ENCODE measurements at regions not wholly inside any gene's neighbourhood (a gene's known extent, or its start where the extent isn't known, plus 50 kb on each side); places are given as distances from the start of the nearest gene placed in this dataset.

DNA sequence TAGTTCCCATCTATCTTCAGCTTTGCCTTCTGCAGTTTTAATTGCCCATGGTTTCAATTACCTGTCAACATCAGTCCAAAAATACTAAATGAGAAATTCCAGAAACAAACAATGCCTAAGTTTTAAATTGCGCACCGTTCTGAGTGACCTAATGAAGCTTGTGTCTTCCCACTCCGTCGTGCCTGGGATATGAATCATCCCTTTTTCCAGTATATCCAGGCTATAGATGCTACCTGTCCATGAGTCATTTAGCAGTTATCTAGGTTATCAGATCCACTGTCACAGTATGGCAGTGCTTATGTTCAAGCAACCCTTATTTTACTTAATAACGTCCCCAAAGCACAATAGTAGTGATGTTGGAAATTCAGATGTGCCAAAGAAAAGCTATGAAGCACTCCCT is 363.6 kb upstream of the FAM241A start:
- no peaks in the 10 kb centered on the region for H3K79me2 ChIP-seq (ENCODE audit: low read length)
- no peaks in the 10 kb centered on the region for H3K9me2 ChIP-seq (replicated peaks; ENCODE audit: insufficient read depth, low read length)
- H3K27ac ChIP-seq (ENCODE audit: low read length) = no peak overlapping the region
- DNase-seq = no peak
- no peak overlapping the region for H3K4me2 ChIP-seq (ENCODE audit: low read depth, low read length, poor library complexity, severe bottlenecking)
- no peaks in the 10 kb centered on the region for H3K36me3 ChIP-seq (ENCODE audit: insufficient read depth, low read length)
- H3K4me3 ChIP-seq (ENCODE audit: low read length) = no peak overlapping the region
- H2AFZ ChIP-seq (ENCODE audit: low read length) = no peak overlapping the region
- H3K27me3 ChIP-seq (ENCODE audit: low read length) = no peaks in the 10 kb centered on the region
- H3K4me1 ChIP-seq (ENCODE audit: low read length) = no peaks in the 10 kb centered on the region
- H4K20me1 ChIP-seq (ENCODE audit: insufficient read depth, low read depth, low read length) = no peaks in the 10 kb centered on the region
- no peak overlapping the region for H3K9ac ChIP-seq (ENCODE audit: low read length)
- no peaks in the 10 kb centered on the region for H3K9me3 ChIP-seq (ENCODE audit: low read length)

DNA sequence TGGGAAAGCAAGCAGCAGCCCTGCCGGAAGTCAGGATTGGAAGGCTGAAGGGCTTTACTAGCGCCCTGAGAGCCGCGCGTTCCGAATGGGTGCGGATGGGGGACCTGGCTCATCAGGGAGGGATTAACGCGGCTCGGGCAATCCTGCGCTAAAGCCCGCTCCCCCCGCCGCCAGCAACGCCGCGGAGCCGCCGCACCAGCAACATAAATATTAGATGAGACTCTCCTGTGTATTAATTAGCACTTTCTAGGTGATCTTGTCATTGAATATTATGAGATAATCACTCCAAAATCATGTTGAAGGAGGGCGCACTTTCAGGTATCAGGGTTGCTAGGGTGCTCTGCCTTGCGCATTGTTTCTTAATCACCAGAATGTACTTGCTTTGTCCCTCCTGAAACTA is 357.2 kb upstream of the FAM241A start:
- Histone ChIP-seq H3K27ac (ENCODE audit: low read length) (no peak overlapping the region), H3K79me2 (ENCODE audit: low read length) (no peaks in the 10 kb centered on the region), H3K4me1 (ENCODE audit: low read length) (no peaks in the 10 kb centered on the region), H3K27me3 (ENCODE audit: low read length) (no peaks in the 10 kb centered on the region), H4K20me1 (ENCODE audit: insufficient read depth, low read depth, low read length) (no peaks in the 10 kb centered on the region), H3K9me3 (ENCODE audit: low read length) (no peaks in the 10 kb centered on the region), H3K4me2 (ENCODE audit: low read depth, low read length, poor library complexity, severe bottlenecking) (no peak overlapping the region), H3K36me3 (ENCODE audit: insufficient read depth, low read length) (no peaks in the 10 kb centered on the region), H3K9me2 (replicated peaks; ENCODE audit: insufficient read depth, low read length) (no peaks in the 10 kb centered on the region), H3K4me3 (ENCODE audit: low read length) (no peak overlapping the region), H2AFZ (ENCODE audit: low read length) (no peak overlapping the region), H3K9ac (ENCODE audit: low read length) (no peak overlapping the region)
- DNase-seq = no peak

DNA sequence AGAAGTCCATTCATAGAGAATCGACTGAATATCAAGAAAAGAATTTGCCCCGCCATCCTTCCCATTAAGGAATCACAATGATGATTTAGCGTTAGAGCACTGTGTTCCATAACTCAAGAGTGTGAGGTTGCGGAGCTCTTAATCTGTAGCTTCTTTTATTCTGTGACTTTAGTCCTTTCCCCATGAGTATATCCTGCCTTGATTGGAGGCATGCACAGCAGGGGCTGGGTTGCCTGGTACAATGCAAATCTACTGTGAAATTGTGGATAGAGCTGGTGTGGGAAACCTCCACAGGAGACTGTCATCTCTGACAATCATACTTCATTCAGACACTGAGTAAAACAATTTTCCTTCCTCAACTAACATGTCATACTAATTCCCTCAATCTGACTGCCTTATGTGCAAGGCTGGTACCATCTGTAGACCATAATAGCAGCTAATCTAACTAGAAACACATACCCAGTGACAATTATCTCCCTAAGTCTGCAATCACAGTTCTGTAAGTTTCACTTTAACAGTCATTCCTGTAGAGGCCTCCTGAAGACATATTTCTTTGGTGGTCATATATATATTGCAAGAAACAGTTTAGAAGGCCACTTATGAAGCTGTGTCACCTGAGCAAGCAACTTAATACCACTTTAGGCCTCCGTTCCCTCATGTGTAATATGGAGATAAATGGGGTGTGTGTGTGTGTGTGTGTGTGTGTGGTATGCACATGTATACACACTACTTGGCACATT is 355.2 kb upstream of the FAM241A start:
- Histone ChIP-seq H3K9ac (ENCODE audit: low read length) (no peak overlapping the region), H3K4me2 (ENCODE audit: low read depth, low read length, poor library complexity, severe bottlenecking) (no peak overlapping the region), H2AFZ (ENCODE audit: low read length) (no peak overlapping the region), H3K27ac (ENCODE audit: low read length) (no peak overlapping the region), H3K9me2 (replicated peaks; ENCODE audit: insufficient read depth, low read length) (no peaks in the 10 kb centered on the region), H3K36me3 (ENCODE audit: insufficient read depth, low read length) (no peaks in the 10 kb centered on the region), H3K27me3 (ENCODE audit: low read length) (no peaks in the 10 kb centered on the region), H3K9me3 (ENCODE audit: low read length) (no peaks in the 10 kb centered on the region), H3K4me3 (ENCODE audit: low read length) (no peak overlapping the region), H3K4me1 (ENCODE audit: low read length) (no peaks in the 10 kb centered on the region), H3K79me2 (ENCODE audit: low read length) (no peaks in the 10 kb centered on the region), H4K20me1 (ENCODE audit: insufficient read depth, low read depth, low read length) (no peaks in the 10 kb centered on the region)
- no peak for DNase-seq

DNA sequence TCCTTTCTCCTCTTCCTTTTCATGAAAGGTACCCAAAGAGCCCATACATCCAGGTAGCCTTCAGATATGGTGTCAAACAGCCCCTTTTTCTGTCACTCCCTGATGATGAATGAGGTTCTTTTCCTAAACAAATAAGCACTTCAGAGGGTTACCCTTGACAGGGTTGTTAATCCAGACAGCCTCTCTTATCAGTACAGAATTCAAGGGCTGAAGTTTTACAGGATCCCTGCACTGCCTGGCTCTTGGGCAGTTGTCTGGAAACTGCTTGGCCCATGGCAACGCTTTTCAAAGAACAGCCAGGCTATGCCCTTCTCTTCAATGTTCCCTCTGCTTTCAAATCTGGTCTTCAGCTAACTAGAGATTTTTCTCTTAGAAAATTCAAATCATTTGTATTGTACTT is 352.6 kb upstream of the FAM241A start:
- H3K9ac ChIP-seq (ENCODE audit: low read length) = no peak overlapping the region
- H3K4me1 ChIP-seq (ENCODE audit: low read length) = no peaks in the 10 kb centered on the region
- H3K4me2 ChIP-seq (ENCODE audit: low read depth, low read length, poor library complexity, severe bottlenecking) = no peak overlapping the region
- H3K79me2 ChIP-seq (ENCODE audit: low read length) = no peaks in the 10 kb centered on the region
- no peak overlapping the region for H3K27ac ChIP-seq (ENCODE audit: low read length)
- no peaks in the 10 kb centered on the region for H3K36me3 ChIP-seq (ENCODE audit: insufficient read depth, low read length)
- no peaks in the 10 kb centered on the region for H3K9me3 ChIP-seq (ENCODE audit: low read length)
- no peak for DNase-seq
- H3K9me2 ChIP-seq (replicated peaks; ENCODE audit: insufficient read depth, low read length) = no peaks in the 10 kb centered on the region
- no peaks in the 10 kb centered on the region for H3K27me3 ChIP-seq (ENCODE audit: low read length)
- H3K4me3 ChIP-seq (ENCODE audit: low read length) = no peak overlapping the region
- H4K20me1 ChIP-seq (ENCODE audit: insufficient read depth, low read depth, low read length) = no peaks in the 10 kb centered on the region
- H2AFZ ChIP-seq (ENCODE audit: low read length) = no peak overlapping the region

DNA sequence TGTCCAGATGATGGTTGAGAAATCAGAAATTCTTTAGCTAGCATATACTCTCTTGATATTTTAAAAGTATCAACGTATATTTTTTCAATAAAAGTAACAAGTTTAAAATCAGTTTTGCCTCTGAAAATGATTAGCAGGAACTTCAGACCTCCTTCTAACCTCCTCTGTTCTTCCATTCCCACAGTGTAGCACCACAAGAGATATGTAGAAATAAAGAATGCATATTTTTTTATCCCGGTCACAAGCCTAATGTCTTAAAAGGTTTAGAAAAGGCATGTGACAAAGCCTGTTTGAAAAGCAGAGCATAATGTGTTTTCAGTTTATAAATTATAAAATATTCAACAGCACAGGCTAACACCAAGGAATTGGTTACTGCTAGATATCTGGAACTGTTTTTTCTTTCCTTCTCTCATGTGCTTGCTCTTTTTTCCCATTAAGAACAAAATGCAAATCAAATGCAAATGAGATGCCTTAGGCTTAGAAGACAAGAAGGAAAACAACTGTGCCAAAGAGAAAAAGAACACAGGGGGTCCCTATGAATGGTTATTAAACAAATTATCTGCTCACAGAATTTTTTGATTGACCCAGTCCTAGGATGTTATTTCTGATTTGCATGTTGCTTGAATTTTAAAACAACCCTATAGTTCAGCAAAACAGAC is 351.7 kb upstream of the FAM241A start:
- no peak overlapping the region for H3K27ac ChIP-seq (ENCODE audit: low read length)
- H3K79me2 ChIP-seq (ENCODE audit: low read length) = no peaks in the 10 kb centered on the region
- H3K4me1 ChIP-seq (ENCODE audit: low read length) = no peaks in the 10 kb centered on the region
- DNase-seq = no peak
- H4K20me1 ChIP-seq (ENCODE audit: insufficient read depth, low read depth, low read length) = no peaks in the 10 kb centered on the region
- H2AFZ ChIP-seq (ENCODE audit: low read length) = peak overlapping the region; percentile 28; the same call in 1 of the 2 replicates
- H3K27me3 ChIP-seq (ENCODE audit: low read length) = no peaks in the 10 kb centered on the region
- no peaks in the 10 kb centered on the region for H3K36me3 ChIP-seq (ENCODE audit: insufficient read depth, low read length)
- no peak overlapping the region for H3K4me3 ChIP-seq (ENCODE audit: low read length)
- H3K9me3 ChIP-seq (ENCODE audit: low read length) = no peaks in the 10 kb centered on the region
- H3K9me2 ChIP-seq (replicated peaks; ENCODE audit: insufficient read depth, low read length) = no peaks in the 10 kb centered on the region
- H3K9ac ChIP-seq (ENCODE audit: low read length) = no peak overlapping the region
- H3K4me2 ChIP-seq (ENCODE audit: low read depth, low read length, poor library complexity, severe bottlenecking) = no peak overlapping the region

DNA sequence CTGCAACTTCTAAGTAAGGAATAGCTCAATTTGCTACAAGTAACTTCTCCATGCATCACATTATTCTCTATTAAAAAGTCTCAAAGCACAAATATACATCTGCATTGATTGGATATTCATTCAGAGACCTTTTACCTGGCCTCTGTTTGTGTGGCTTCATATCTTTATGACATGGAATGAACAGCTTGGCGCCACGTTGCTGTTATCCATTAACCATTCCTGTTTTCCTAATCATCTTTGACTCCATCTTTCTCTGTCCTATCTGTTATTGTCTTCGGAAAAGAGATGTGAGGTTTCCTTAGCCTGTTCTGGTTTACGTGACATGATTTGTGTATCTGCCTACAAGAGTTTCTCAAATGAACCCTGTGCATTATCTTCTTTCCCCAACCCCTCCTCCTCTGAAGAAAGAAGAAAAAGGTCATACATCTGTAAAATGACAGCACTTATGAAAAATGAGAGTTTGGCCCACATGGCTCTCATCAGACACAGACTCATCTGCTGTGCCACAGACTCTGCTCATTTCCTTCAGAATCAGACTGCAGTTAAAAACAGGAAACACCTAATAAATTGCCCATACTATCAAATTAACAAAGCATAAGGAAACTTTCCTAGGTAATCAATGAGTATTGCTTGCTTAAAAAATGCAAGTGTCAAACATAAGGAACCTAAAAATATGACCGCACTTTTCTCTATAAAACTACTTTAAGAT is 347.6 kb upstream of the FAM241A start:
- DNase-seq = no peak
- Histone ChIP-seq H3K4me2 (ENCODE audit: low read depth, low read length, poor library complexity, severe bottlenecking) (no peak overlapping the region), H3K4me3 (ENCODE audit: low read length) (no peak overlapping the region), H3K79me2 (ENCODE audit: low read length) (no peaks in the 10 kb centered on the region), H3K4me1 (ENCODE audit: low read length) (no peaks in the 10 kb centered on the region), H3K9me3 (ENCODE audit: low read length) (no peaks in the 10 kb centered on the region), H3K9me2 (replicated peaks; ENCODE audit: insufficient read depth, low read length) (no peaks in the 10 kb centered on the region), H3K36me3 (ENCODE audit: insufficient read depth, low read length) (no peaks in the 10 kb centered on the region), H3K27me3 (ENCODE audit: low read length) (no peaks in the 10 kb centered on the region), H4K20me1 (ENCODE audit: insufficient read depth, low read depth, low read length) (no peaks in the 10 kb centered on the region), H3K27ac (ENCODE audit: low read length) (no peak overlapping the region), H3K9ac (ENCODE audit: low read length) (no peak overlapping the region), H2AFZ (ENCODE audit: low read length) (no peak overlapping the region)

DNA sequence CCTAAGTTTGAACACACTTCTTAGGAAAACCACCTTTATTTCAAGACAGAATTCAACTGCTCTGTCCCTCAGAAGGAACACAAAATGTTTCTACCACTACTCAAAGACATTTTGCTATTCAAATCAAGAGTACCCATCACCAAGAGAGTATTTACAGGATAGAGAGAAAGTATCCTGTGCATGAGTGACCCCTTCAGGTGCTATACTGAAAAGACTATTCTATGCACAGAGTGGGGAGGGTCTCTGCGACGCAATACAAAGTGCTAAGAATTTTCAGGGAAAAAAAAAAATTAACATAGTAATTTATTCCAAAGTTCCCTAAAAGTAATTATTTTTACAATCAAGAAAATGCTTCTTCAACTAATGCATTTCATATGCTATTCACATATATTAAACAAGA is 346.4 kb upstream of the FAM241A start:
- peak; percentile 42 for DNase-seq
- H2AFZ ChIP-seq (ENCODE audit: low read length) = no peak overlapping the region
- no peaks in the 10 kb centered on the region for H3K27me3 ChIP-seq (ENCODE audit: low read length)
- H3K9me2 ChIP-seq (replicated peaks; ENCODE audit: insufficient read depth, low read length) = no peaks in the 10 kb centered on the region
- no peaks in the 10 kb centered on the region for H4K20me1 ChIP-seq (ENCODE audit: insufficient read depth, low read depth, low read length)
- H3K4me1 ChIP-seq (ENCODE audit: low read length) = no peaks in the 10 kb centered on the region
- no peaks in the 10 kb centered on the region for H3K9me3 ChIP-seq (ENCODE audit: low read length)
- H3K36me3 ChIP-seq (ENCODE audit: insufficient read depth, low read length) = no peaks in the 10 kb centered on the region
- no peak overlapping the region for H3K27ac ChIP-seq (ENCODE audit: low read length)
- H3K4me2 ChIP-seq (ENCODE audit: low read depth, low read length, poor library complexity, severe bottlenecking) = no peak overlapping the region
- H3K79me2 ChIP-seq (ENCODE audit: low read length) = no peaks in the 10 kb centered on the region
- no peak overlapping the region for H3K4me3 ChIP-seq (ENCODE audit: low read length)
- H3K9ac ChIP-seq (ENCODE audit: low read length) = no peak overlapping the region

DNA sequence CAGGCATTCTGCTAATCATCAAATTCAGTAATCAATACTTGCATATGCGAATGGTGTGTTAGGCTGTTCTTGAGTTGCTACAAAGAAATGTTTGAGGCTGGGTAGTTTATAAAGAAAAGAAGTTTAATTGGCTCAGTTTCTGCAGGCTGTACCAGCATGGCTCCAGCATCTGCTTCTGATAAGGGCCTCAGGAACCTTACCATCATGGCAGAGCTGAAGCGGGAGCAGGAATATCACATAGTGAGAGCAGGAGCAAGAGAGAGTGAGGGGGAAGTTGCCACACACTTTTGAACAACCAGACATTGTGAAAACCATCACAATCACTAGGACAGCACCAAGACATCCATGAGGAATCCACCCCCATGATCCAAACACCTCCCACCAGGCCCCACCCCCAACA is 344.7 kb upstream of the FAM241A start:
- Histone ChIP-seq H3K36me3 (ENCODE audit: insufficient read depth, low read length) (no peaks in the 10 kb centered on the region), H3K4me2 (ENCODE audit: low read depth, low read length, poor library complexity, severe bottlenecking) (no peak overlapping the region), H3K9me3 (ENCODE audit: low read length) (no peaks in the 10 kb centered on the region), H3K4me3 (ENCODE audit: low read length) (no peak overlapping the region), H2AFZ (ENCODE audit: low read length) (no peak overlapping the region), H3K27ac (ENCODE audit: low read length) (no peak overlapping the region), H3K9me2 (replicated peaks; ENCODE audit: insufficient read depth, low read length) (no peaks in the 10 kb centered on the region), H4K20me1 (ENCODE audit: insufficient read depth, low read depth, low read length) (no peaks in the 10 kb centered on the region), H3K79me2 (ENCODE audit: low read length) (no peaks in the 10 kb centered on the region), H3K9ac (ENCODE audit: low read length) (no peak overlapping the region), H3K27me3 (ENCODE audit: low read length) (no peaks in the 10 kb centered on the region), H3K4me1 (ENCODE audit: low read length) (no peaks in the 10 kb centered on the region)
- DNase-seq = no peak

All from Karpas-422 (cell line).